HEK293 (cell line): ENCODE measurements at regions not wholly inside any gene's neighbourhood (a gene's known extent, or its start where the extent isn't known, plus 50 kb on each side); places are given as distances from the start of the nearest gene placed in this dataset.

Source experiments
- CTCF ChIP-seq: fragments of 450-650 bp; formaldehyde crosslinking; IDR thresholded peaks from 2 replicates; pipeline ENCODE4 v1.5.1; 2016; ENCODE audit warnings: missing biosample characterization, missing genetic modification characterization
- KLF16 ChIP-seq: fragments of 450-650 bp; formaldehyde crosslinking; IDR thresholded peaks from 2 replicates; pipeline ENCODE4 v1.5.1; 2017; ENCODE audit warnings: missing biosample characterization, missing genetic modification characterization
- OVOL3 ChIP-seq: fragments of 450-650 bp; formaldehyde crosslinking; IDR thresholded peaks from 2 replicates; pipeline ENCODE4 v1.5.1; 2016; ENCODE audit warnings: missing biosample characterization, missing genetic modification characterization
- ZNF202 ChIP-seq: fragments of 450-650 bp; formaldehyde crosslinking; IDR thresholded peaks from 2 replicates; pipeline ENCODE4 v1.5.1; 2016; ENCODE audit warnings: missing biosample characterization, missing genetic modification characterization, borderline replicate concordance
- ZNF211 ChIP-seq: fragments of 450-650 bp; formaldehyde crosslinking; IDR thresholded peaks from 2 replicates; pipeline ENCODE4 v1.5.1; 2016; ENCODE audit warnings: low read depth, missing biosample characterization, missing genetic modification characterization
- ZNF335 ChIP-seq: fragments of 450-650 bp; formaldehyde crosslinking; conservative IDR thresholded peaks from 2 replicates; pipeline ENCODE4 v1.5.1; 2016; ENCODE audit warnings: missing biosample characterization, missing genetic modification characterization
- ZNF660 ChIP-seq: fragments of 450-650 bp; IDR thresholded peaks from 2 replicates; pipeline ENCODE4 v1.5.1; 2018; ENCODE audit warnings: missing biosample characterization, mild to moderate bottlenecking, missing genetic modification characterization
- ZNF777 ChIP-seq: fragments of 450-650 bp; formaldehyde crosslinking; IDR thresholded peaks from 2 replicates; pipeline ENCODE4 v1.5.1; 2017; ENCODE audit warnings: missing biosample characterization, missing genetic modification characterization, borderline replicate concordance
- TF ChIP-seq, protein P1 (sequence below): fragments of 450-650 bp; formaldehyde crosslinking; IDR thresholded peaks from 2 replicates; pipeline ENCODE4 v1.5.1; 2017; ENCODE audit warnings: missing biosample characterization, missing genetic modification characterization
- TF ChIP-seq, protein P2 (sequence below): fragments of 450-650 bp; formaldehyde crosslinking; IDR thresholded peaks from 2 replicates; pipeline ENCODE4 v1.5.1; 2016; ENCODE audit warnings: missing biosample characterization, missing genetic modification characterization
- TF ChIP-seq, protein P3 (sequence below): fragments of 450-650 bp; formaldehyde crosslinking; IDR thresholded peaks from 2 replicates; pipeline ENCODE4 v1.5.1; 2016; ENCODE audit warnings: missing biosample characterization, missing genetic modification characterization

- TF ChIP-seq CTCF (no peak), ZNF335 (tag by site-specific recombination) (no peak), ZNF202 (tag by site-specific recombination) (no peak), KLF16 (tag by site-specific recombination) (no peak), ZNF211 (tag by site-specific recombination) (no peak), OVOL3 (tag by site-specific recombination) (no peak), ZNF660 (tag by site-specific recombination) (no peak), ZNF777 (tag by site-specific recombination) (no peak)
- TF ChIP-seq, protein P1, sequence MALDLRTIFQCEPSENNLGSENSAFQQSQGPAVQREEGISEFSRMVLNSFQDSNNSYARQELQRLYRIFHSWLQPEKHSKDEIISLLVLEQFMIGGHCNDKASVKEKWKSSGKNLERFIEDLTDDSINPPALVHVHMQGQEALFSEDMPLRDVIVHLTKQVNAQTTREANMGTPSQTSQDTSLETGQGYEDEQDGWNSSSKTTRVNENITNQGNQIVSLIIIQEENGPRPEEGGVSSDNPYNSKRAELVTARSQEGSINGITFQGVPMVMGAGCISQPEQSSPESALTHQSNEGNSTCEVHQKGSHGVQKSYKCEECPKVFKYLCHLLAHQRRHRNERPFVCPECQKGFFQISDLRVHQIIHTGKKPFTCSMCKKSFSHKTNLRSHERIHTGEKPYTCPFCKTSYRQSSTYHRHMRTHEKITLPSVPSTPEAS (tag by site-specific recombination) = no peak
- TF ChIP-seq, protein P2, sequence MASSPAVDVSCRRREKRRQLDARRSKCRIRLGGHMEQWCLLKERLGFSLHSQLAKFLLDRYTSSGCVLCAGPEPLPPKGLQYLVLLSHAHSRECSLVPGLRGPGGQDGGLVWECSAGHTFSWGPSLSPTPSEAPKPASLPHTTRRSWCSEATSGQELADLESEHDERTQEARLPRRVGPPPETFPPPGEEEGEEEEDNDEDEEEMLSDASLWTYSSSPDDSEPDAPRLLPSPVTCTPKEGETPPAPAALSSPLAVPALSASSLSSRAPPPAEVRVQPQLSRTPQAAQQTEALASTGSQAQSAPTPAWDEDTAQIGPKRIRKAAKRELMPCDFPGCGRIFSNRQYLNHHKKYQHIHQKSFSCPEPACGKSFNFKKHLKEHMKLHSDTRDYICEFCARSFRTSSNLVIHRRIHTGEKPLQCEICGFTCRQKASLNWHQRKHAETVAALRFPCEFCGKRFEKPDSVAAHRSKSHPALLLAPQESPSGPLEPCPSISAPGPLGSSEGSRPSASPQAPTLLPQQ (tag by site-specific recombination) = no peak
- TF ChIP-seq, protein P3, sequence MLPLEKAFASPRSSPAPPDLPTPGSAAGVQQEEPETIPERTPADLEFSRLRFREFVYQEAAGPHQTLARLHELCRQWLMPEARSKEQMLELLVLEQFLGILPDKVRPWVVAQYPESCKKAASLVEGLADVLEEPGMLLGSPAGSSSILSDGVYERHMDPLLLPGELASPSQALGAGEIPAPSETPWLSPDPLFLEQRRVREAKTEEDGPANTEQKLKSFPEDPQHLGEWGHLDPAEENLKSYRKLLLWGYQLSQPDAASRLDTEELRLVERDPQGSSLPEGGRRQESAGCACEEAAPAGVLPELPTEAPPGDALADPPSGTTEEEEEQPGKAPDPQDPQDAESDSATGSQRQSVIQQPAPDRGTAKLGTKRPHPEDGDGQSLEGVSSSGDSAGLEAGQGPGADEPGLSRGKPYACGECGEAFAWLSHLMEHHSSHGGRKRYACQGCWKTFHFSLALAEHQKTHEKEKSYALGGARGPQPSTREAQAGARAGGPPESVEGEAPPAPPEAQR (tag by site-specific recombination) = no peak
Observed at GRCh38 chr3:80785475-80785874, 976.0 kb downstream of the GBE1 start.
